GM12875 (cell line): ENCODE measurements at regions not wholly inside any gene's neighbourhood (a gene's known extent, or its start where the extent isn't known, plus 50 kb on each side); places are given as distances from the start of the nearest gene placed in this dataset.

Source experiments
- H3K4me3 ChIP-seq: one replicate; pipeline ENCODE4 v1.5.1; 2011; ENCODE audit warnings: low read depth, low read length, control low read depth
- TF ChIP-seq, protein P1 (sequence below): IDR thresholded peaks from 2 replicates; pipeline ENCODE4 v1.5.1; 2011; ENCODE audit warnings: low read depth, mild to moderate bottlenecking, control low read depth, inconsistent platforms, low read length, moderate library complexity, borderline replicate concordance; ENCODE audit not compliant: insufficient read depth

DNA sequence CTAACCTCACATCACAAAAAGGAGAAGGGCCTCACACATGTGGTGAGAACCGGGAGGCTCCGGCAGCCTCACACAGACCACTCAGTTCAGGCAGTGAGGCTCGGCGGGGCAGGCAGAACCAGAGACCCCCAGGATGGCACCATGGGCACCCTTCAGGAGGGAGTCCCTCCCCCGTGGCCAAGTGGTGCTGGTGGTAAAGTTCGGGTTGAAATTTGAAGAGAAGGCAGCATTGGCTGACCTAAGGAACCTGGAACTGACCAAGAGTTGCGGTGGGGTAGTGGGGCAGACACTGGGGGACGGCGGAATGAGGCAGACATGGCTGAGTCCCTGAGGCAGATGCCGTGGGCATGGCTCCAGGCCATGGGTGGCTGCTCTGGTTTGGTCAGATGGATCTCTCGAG lies 239.3 kb upstream of the MYT1L start:
- TF ChIP-seq, protein P1, sequence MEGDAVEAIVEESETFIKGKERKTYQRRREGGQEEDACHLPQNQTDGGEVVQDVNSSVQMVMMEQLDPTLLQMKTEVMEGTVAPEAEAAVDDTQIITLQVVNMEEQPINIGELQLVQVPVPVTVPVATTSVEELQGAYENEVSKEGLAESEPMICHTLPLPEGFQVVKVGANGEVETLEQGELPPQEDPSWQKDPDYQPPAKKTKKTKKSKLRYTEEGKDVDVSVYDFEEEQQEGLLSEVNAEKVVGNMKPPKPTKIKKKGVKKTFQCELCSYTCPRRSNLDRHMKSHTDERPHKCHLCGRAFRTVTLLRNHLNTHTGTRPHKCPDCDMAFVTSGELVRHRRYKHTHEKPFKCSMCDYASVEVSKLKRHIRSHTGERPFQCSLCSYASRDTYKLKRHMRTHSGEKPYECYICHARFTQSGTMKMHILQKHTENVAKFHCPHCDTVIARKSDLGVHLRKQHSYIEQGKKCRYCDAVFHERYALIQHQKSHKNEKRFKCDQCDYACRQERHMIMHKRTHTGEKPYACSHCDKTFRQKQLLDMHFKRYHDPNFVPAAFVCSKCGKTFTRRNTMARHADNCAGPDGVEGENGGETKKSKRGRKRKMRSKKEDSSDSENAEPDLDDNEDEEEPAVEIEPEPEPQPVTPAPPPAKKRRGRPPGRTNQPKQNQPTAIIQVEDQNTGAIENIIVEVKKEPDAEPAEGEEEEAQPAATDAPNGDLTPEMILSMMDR = no peak
- no peak overlapping the region for H3K4me3 ChIP-seq

DNA sequence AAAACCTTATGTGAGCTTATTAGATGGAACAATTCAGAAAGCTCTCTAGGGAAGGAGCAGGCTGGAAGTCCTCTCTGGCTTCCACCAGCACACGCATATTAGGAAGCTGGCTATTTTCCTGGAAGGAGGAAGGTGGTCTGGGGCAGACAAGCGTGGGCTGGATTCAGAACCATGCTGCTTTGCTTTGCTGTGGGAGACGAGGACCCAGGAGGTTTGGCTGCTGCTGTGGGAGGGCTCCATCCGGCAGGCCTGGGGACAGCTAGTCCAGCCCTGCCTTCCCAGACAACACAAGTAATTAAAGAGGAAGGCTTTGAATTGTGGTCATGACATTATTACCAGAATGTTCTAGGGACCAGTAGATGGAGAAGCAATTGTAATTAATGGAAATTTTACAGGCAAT lies 238.8 kb upstream of the MYT1L start:
- TF ChIP-seq, protein P1 = no peak
- no peak overlapping the region for H3K4me3 ChIP-seq

DNA sequence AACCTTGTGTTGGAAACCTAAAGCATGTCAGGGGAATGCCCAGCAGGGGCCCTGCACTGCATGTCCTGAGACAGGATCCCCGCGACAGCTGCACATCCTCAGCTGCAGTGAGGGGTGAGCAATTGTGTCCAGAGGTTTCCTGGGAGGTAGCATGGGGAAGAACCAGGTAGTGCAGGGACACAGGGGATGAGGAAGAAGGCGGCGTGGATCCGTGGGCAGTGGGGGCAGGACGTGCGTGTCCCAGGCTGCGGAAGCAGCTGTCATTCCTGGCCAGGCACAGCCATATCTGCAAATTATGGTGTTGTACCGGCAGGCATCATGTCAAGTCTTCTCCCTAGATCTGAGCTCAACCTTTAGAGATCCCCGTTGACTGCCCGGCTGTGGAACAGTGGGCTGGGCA lies 238.2 kb upstream of the MYT1L start:
- no peak overlapping the region for H3K4me3 ChIP-seq

DNA sequence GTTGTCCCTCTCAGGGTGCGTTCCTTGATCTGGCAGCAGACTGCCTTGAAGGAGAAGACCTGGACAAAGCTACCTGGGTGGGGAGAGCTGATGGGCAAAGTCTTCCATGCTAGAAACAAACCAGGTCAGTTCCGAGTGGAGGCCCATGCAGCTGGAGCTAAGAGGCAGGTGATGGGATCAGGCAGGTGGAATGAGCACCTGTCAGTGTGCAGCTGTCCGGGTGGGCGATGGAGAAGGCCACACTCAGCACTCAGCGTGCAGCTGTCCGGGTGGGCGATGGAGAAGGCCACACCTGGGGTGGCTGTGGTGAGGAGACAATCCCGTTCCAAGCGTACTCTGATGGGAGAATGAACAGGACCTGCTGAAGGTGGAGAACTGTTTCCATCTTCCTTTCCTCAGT lies 237.3 kb upstream of the MYT1L start:
- TF ChIP-seq, protein P1 = no peak
- H3K4me3 ChIP-seq = no peak overlapping the region

More for the DNA sequence above, 238.2 kb upstream of the MYT1L start:
- TF ChIP-seq, protein P1 = no peak

DNA sequence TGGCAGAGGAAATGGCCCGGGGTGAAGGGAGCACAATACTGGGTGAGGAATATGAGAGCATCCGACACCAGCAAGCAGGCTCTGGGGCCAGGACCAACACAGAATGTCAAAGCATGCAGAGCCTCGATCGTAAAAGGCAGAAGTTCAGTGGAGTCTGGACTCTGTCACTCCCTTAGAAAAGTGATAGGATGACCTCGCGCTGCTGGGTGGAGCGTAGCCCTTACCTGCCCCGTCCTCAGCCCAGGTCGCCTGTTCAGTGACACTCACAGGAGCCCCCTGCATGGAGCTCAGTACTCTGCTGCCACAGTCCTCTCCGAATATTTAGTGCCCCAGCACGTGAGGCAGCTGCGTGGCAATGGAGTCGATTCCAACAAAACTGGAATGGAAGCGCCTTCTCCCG lies 236.7 kb upstream of the MYT1L start:
- H3K4me3 ChIP-seq = no peak overlapping the region
- TF ChIP-seq, protein P1 = no peak

DNA sequence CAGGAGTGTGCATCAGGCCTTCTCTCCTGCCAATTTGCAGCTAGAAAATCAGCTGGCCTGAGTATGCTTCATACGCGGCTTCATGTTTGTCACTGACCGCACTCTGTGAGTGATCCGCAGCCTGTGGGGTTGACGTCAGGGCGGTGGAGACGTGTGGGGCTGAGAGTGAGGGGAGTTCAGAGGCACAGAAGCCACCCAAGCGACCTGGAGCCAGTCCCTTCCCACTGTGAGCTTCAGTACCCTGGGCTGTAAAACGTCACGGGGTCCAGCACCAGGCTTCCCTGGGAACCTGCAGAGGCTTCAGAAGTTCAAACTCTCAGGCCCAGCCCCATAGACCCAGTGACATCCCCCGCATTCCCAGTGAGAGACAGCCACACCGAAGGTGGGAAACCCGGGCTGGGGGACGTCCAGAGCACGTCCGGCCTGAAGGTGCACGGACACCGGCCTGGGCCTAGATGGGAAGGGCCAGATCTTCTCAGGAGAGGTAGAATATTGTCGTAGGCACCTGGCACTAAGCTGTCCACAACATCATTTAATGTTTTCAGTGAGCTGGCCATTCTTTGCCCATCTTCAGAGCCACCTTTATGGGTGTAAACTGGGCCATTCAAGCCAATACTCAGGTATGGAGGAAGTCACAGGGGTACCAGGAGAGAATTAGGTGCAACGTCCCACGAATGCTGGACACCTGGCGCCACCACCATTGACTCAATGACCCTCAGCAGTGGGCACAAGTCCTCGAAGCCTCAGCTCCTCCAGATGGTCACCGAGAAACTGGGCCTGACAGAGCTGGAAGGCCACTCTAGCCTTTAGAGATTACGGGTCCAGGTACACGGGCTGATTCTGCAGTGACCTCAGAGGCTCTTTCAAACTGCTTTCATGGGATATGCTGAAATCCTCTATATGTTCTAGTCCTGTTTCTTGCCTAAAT lies 235.6 kb upstream of the MYT1L start:
- TF ChIP-seq, protein P1 = no peak
- no peak overlapping the region for H3K4me3 ChIP-seq

DNA sequence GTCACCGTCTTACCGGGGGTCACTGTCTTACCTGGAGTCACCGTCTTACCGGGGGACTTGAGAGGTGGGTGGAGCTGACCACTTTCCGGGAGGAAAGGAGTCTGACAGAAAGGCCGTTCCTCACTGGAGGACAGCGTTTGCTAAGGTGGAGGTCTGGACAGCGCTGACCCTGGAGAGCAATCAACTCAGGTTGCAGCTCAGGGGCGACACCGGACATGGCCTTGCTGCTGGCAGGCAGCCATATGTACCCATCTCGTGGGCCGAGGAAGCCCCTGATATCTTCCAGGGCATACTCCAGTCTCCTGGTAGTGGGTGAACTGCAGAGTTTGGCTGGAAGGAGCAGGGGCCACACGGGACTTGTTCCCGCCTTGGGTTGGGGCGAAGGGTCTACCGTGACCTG lies 234.6 kb upstream of the MYT1L start:
- H3K4me3 ChIP-seq = no peak overlapping the region
- TF ChIP-seq, protein P1 = no peak
